GM18498 (cell line): ENCODE measurements at regions not wholly inside any gene's neighbourhood (a gene's known extent, or its start where the extent isn't known, plus 50 kb on each side); places are given as distances from the start of the nearest gene placed in this dataset.
"Not testable (repeated sequence)": the region's sequence is repeated elsewhere in the genome, so short reads cannot be mapped to it uniquely, and the experiment has no call there.

Experiments used
- ATAC-seq: cut with Tn5 transposase; IDR thresholded peaks from one replicate; pipeline ENCODE4 v1.9.1; 2021; ENCODE audit warnings: mild to moderate bottlenecking, moderate library complexity; ENCODE audit not compliant: unreplicated experiment

- not testable (repeated sequence) for ATAC-seq
Observed at GRCh38 chr5:21341948-21342261, 1353.9 kb upstream of the CDH18 start.

- not testable (repeated sequence) for ATAC-seq
Observed at GRCh38 chr5:21341203-21341947, 1353.4 kb upstream of the CDH18 start.

GRCh38 chr5:21340233-21340632 is 1352.2 kb upstream of the CDH18 start:
- ATAC-seq: not testable (repeated sequence)

- not testable (repeated sequence) for ATAC-seq
Observed at GRCh38 chr5:21336478-21336877, 1348.5 kb upstream of the CDH18 start.

GRCh38 chr5:21315376-21315775 is 1327.4 kb upstream of the CDH18 start:
- not testable (repeated sequence) for ATAC-seq

GRCh38 chr5:21301205-21301604 is 1313.2 kb upstream of the CDH18 start:
- not testable (repeated sequence) for ATAC-seq

GRCh38 chr5:21274361-21274760 is 1286.4 kb upstream of the CDH18 start:
- ATAC-seq: not testable (repeated sequence)

- no peak for ATAC-seq
Observed at GRCh38 chr5:21263361-21263760, 1275.4 kb upstream of the CDH18 start.

- no peak for ATAC-seq
Observed at GRCh38 chr5:21254161-21254560, 1266.2 kb upstream of the CDH18 start.

GRCh38 chr5:21244982-21245381 is 1257.0 kb upstream of the CDH18 start:
- no peak for ATAC-seq

- ATAC-seq: no peak
Observed at GRCh38 chr5:21238786-21239185, 1250.8 kb upstream of the CDH18 start.

GRCh38 chr5:21237461-21237860 is 1249.5 kb upstream of the CDH18 start:
- ATAC-seq: no peak

GRCh38 chr5:21236971-21237427 is 1249.0 kb upstream of the CDH18 start:
- ATAC-seq: no peak

- ATAC-seq: no peak
Observed at GRCh38 chr5:21236104-21236503, 1248.1 kb upstream of the CDH18 start.

GRCh38 chr5:21225223-21226064 is 1237.4 kb upstream of the CDH18 start:
- ATAC-seq: no peak

- no peak for ATAC-seq
Observed at GRCh38 chr5:21221616-21222015, 1233.6 kb upstream of the CDH18 start.

GRCh38 chr5:21219966-21220365 is 1232.0 kb upstream of the CDH18 start:
- no peak for ATAC-seq

- ATAC-seq: no peak
Observed at GRCh38 chr5:21219251-21219650, 1231.3 kb upstream of the CDH18 start.

- no peak for ATAC-seq
Observed at GRCh38 chr5:21212026-21212425, 1224.0 kb upstream of the CDH18 start.

- no peak for ATAC-seq
Observed at GRCh38 chr5:21209409-21209808, 1221.4 kb upstream of the CDH18 start.

- ATAC-seq: no peak
Observed at GRCh38 chr5:21199087-21199486, 1211.1 kb upstream of the CDH18 start.

- ATAC-seq: no peak
Observed at GRCh38 chr5:21195145-21195544, 1207.1 kb upstream of the CDH18 start.
